Esophagus (tissue), 2 donors: ENCODE measurements at regions not wholly inside any gene's neighbourhood (a gene's known extent, or its start where the extent isn't known, plus 50 kb on each side); places are given as distances from the start of the nearest gene placed in this dataset.

Experiments used
- H3K27ac ChIP-seq, 2 donors: one replicate each; pipeline ENCODE4 v1.5.1; 2013; ENCODE audit warnings: low read depth in 2 of 2, mild to moderate bottlenecking in 2 of 2, inconsistent platforms in 1 of 2, low read length in 1 of 2, moderate library complexity in 1 of 2
- H3K27me3 ChIP-seq, 2 donors: one replicate each; pipeline ENCODE4 v1.6.1; 2013; ENCODE audit warnings: low read length in 2 of 2, control low read depth in 1 of 2, mild to moderate bottlenecking in 1 of 2; ENCODE audit not compliant: insufficient read depth in 2 of 2, control insufficient read depth in 1 of 2
- H3K36me3 ChIP-seq, 2 donors: one replicate each; pipeline ENCODE4 v1.6.1; 2013; ENCODE audit warnings: low read length in 1 of 2; ENCODE audit not compliant: control insufficient read depth in 2 of 2, insufficient read depth in 2 of 2
- H3K4me1 ChIP-seq, 2 donors: one replicate each; pipeline ENCODE4 v1.6.1; 2013; ENCODE audit warnings: low read length in 1 of 2; ENCODE audit not compliant: control insufficient read depth in 2 of 2, insufficient read depth in 2 of 2
- H3K4me3 ChIP-seq, 2 donors: one replicate each; pipeline ENCODE4 v1.5.1; 2013; ENCODE audit warnings: low read length in 2 of 2, mild to moderate bottlenecking in 2 of 2, low read depth in 1 of 2, moderate library complexity in 1 of 2
- H3K9me3 ChIP-seq, 2 donors: one replicate each; pipeline ENCODE4 v1.6.1; 2013; ENCODE audit warnings: mild to moderate bottlenecking in 2 of 2, low read depth in 1 of 2, low read length in 1 of 2, moderate library complexity in 1 of 2; ENCODE audit not compliant: control insufficient read depth in 2 of 2, insufficient read depth in 1 of 2
- WGBS, 2 donors: extraction: QIAGEN DNeasy Blood & Tissue Kit; methylation state at CpG; one replicate each; pipeline ENCODE4 v1.1.7; 2013; 5-methylcytosine and 5-hydroxymethylcytosine counted together
- donor health status: healthy with polysubstance abuse.
- donor health status: Bipolar disorder and iron deficiency.

- peaks cover 0 to 3% of the 10 kb centered on the region in 2 donors for H3K9me3 ChIP-seq
- H3K27me3 ChIP-seq, result no peaks in the 10 kb centered on the region
These were observed 417.0 kb upstream of the NRXN1 start for GRCh38 chr2:51448911-51449310.

GRCh38 chr2:51441786-51442185 is 409.9 kb upstream of the NRXN1 start:
- H3K9me3 ChIP-seq, result no peaks in the 10 kb centered on the region
- 82 to 84% methylated on average over 8 of the region's 8 CpGs for WGBS, 2 donors
- no peaks in the 10 kb centered on the region for H3K36me3 ChIP-seq
- H3K4me1 ChIP-seq, result no peaks in the 10 kb centered on the region
- H3K27me3 ChIP-seq, result no peaks in the 10 kb centered on the region
- H3K27ac ChIP-seq, result no peak overlapping the region
- H3K4me3 ChIP-seq, result no peak overlapping the region

More at GRCh38 chr2:51448911-51449310, 417.0 kb upstream of the NRXN1 start:
- Histone ChIP-seq H3K4me1 (no peaks in the 10 kb centered on the region), H3K27ac (no peak overlapping the region), H3K4me3 (no peak overlapping the region), H3K36me3 (no peaks in the 10 kb centered on the region)

- H3K36me3 ChIP-seq, result no peaks in the 10 kb centered on the region
- 48 to 53% methylated on average over 2 of the region's 2 CpGs for WGBS, 2 donors
- H3K27me3 ChIP-seq, result no peaks in the 10 kb centered on the region
- H3K27ac ChIP-seq, result no peak overlapping the region
- no peaks in the 10 kb centered on the region for H3K9me3 ChIP-seq
- no peak overlapping the region for H3K4me3 ChIP-seq
- no peaks in the 10 kb centered on the region for H3K4me1 ChIP-seq
These were observed 392.5 kb upstream of the NRXN1 start for GRCh38 chr2:51424418-51424817.

- no peaks in the 10 kb centered on the region for H3K9me3 ChIP-seq
- H3K36me3 ChIP-seq, result no peaks in the 10 kb centered on the region
- no peak overlapping the region for H3K27ac ChIP-seq
- H3K4me3 ChIP-seq, result no peak overlapping the region
- H3K4me1 ChIP-seq, result no peaks in the 10 kb centered on the region
- WGBS, 2 donors, result 36 to 37% methylated on average over 3 of the region's 3 CpGs
- H3K27me3 ChIP-seq, result no peaks in the 10 kb centered on the region
These were observed 388.6 kb upstream of the NRXN1 start for GRCh38 chr2:51420511-51420910.

- Histone ChIP-seq H3K27ac (no peak overlapping the region), H3K4me3 (no peak overlapping the region), H3K9me3 (no peaks in the 10 kb centered on the region), H3K27me3 (no peaks in the 10 kb centered on the region), H3K4me1 (no peaks in the 10 kb centered on the region), H3K36me3 (no peaks in the 10 kb centered on the region)
- WGBS, 2 donors, result 71 to 84% methylated on average over 1 of the region's 1 CpG
These were observed 381.8 kb upstream of the NRXN1 start for GRCh38 chr2:51413726-51414125.

- H3K9me3 ChIP-seq, result peaks cover 0 to 2% of the 10 kb centered on the region in 2 donors
- no peak overlapping the region for H3K27ac ChIP-seq
- H3K36me3 ChIP-seq, result no peaks in the 10 kb centered on the region
- no peaks in the 10 kb centered on the region for H3K4me1 ChIP-seq
- H3K4me3 ChIP-seq, result no peak overlapping the region
- 27 to 31% methylated on average over 3 of the region's 3 CpGs for WGBS, 2 donors
- no peaks in the 10 kb centered on the region for H3K27me3 ChIP-seq
These were observed 378.4 kb upstream of the NRXN1 start for GRCh38 chr2:51410331-51410730.

GRCh38 chr2:51409920-51410319 is 378.0 kb upstream of the NRXN1 start:
- Histone ChIP-seq H3K27ac (no peak overlapping the region), H3K36me3 (no peaks in the 10 kb centered on the region), H3K4me3 (no peak overlapping the region), H3K27me3 (no peaks in the 10 kb centered on the region), H3K4me1 (no peaks in the 10 kb centered on the region), H3K9me3 (peaks cover 0 to 2% of the 10 kb centered on the region in 2 donors)
- WGBS, 2 donors, result 24 to 25% methylated on average over 1 of the region's 1 CpG

- no peaks in the 10 kb centered on the region for H3K4me1 ChIP-seq
- H3K4me3 ChIP-seq, result no peak overlapping the region
- 83 to 89% methylated on average over 3 of the region's 3 CpGs for WGBS, 2 donors
- H3K27ac ChIP-seq, result no peak overlapping the region
- H3K27me3 ChIP-seq, result no peaks in the 10 kb centered on the region
- no peaks in the 10 kb centered on the region for H3K36me3 ChIP-seq
- H3K9me3 ChIP-seq, result peaks cover 0 to 2% of the 10 kb centered on the region in 2 donors
These were observed 372.3 kb upstream of the NRXN1 start for GRCh38 chr2:51404226-51404625.

- H3K4me1 ChIP-seq, result no peaks in the 10 kb centered on the region
- no peaks in the 10 kb centered on the region for H3K27me3 ChIP-seq
- no peak overlapping the region for H3K4me3 ChIP-seq
- H3K36me3 ChIP-seq, result no peaks in the 10 kb centered on the region
- WGBS, 2 donors, result 81 to 84% methylated on average over 5 of the region's 5 CpGs
- H3K9me3 ChIP-seq, result peaks cover 0 to 2% of the 10 kb centered on the region in 2 donors
- no peak overlapping the region for H3K27ac ChIP-seq
These were observed 369.6 kb upstream of the NRXN1 start for GRCh38 chr2:51401546-51401945.

- Histone ChIP-seq H3K27ac (no peak overlapping the region), H3K4me1 (peaks cover 0 to 2% of the 10 kb centered on the region in 2 donors), H3K4me3 (no peak overlapping the region), H3K9me3 (no peaks in the 10 kb centered on the region), H3K36me3 (no peaks in the 10 kb centered on the region), H3K27me3 (no peaks in the 10 kb centered on the region)
These were observed 355.3 kb upstream of the NRXN1 start for GRCh38 chr2:51387235-51387634.
